ENCODE measurements at regions not wholly inside any gene's neighbourhood (a gene's known extent, or its start where the extent isn't known, plus 50 kb on each side); places are given as distances from the start of the nearest gene placed in this dataset.

- no peak for DNase-seq (ENCODE audit: insufficient read length, low spot score)
- no peak for FAIRE-seq
- no peak for TF ChIP-seq POLR2A (IDR thresholded peaks at IDR 0.05; ENCODE audit: low read depth, low read length)
Measured at GRCh38 chr6:130749402-130749801, 77.8 kb upstream of the SMLR1 start.

- FAIRE-seq (no peak), DNase-seq (ENCODE audit: insufficient read length, low spot score) (no peak)
- no peak for TF ChIP-seq POLR2A (IDR thresholded peaks at IDR 0.05; ENCODE audit: low read depth, low read length)
Measured at GRCh38 chr6:130752267-130752666, 74.9 kb upstream of the SMLR1 start.

GRCh38 chr6:130754786-130755367, 72.3 kb upstream of the SMLR1 start:
- no peak for FAIRE-seq
- TF ChIP-seq POLR2A (IDR thresholded peaks at IDR 0.05; ENCODE audit: low read depth, low read length): no peak
- no peak for DNase-seq (ENCODE audit: insufficient read length, low spot score)

GRCh38 chr6:130755368-130756034, 71.7 kb upstream of the SMLR1 start:
- no peak for TF ChIP-seq POLR2A (IDR thresholded peaks at IDR 0.05; ENCODE audit: low read depth, low read length)
- FAIRE-seq (no peak), DNase-seq (ENCODE audit: insufficient read length, low spot score) (no peak)

- FAIRE-seq (no peak), DNase-seq (ENCODE audit: insufficient read length, low spot score) (no peak)
- TF ChIP-seq POLR2A (IDR thresholded peaks at IDR 0.05; ENCODE audit: low read depth, low read length): no peak
Measured at GRCh38 chr6:130756824-130757223, 70.4 kb upstream of the SMLR1 start.

GRCh38 chr6:130758813-130759212, 68.4 kb upstream of the SMLR1 start:
- no peak for DNase-seq (ENCODE audit: insufficient read length, low spot score)
- TF ChIP-seq POLR2A (IDR thresholded peaks at IDR 0.05; ENCODE audit: low read depth, low read length): no peak
- FAIRE-seq: no peak

- DNase-seq (ENCODE audit: insufficient read length, low spot score) (no peak), FAIRE-seq (no peak)
- no peak for TF ChIP-seq POLR2A (IDR thresholded peaks at IDR 0.05; ENCODE audit: low read depth, low read length)
Measured at GRCh38 chr6:130760006-130760405, 67.2 kb upstream of the SMLR1 start.

- FAIRE-seq: no peak
- no peak for TF ChIP-seq POLR2A (IDR thresholded peaks at IDR 0.05; ENCODE audit: low read depth, low read length)
- no peak for DNase-seq (ENCODE audit: insufficient read length, low spot score)
Measured at GRCh38 chr6:130761286-130761685, 65.9 kb upstream of the SMLR1 start.

- FAIRE-seq (no peak), DNase-seq (ENCODE audit: insufficient read length, low spot score) (no peak)
- TF ChIP-seq POLR2A (IDR thresholded peaks at IDR 0.05; ENCODE audit: low read depth, low read length): no peak
Measured at GRCh38 chr6:130765181-130765727, 62.0 kb upstream of the SMLR1 start.

GRCh38 chr6:130766239-130767144, 60.7 kb upstream of the SMLR1 start:
- FAIRE-seq (no peak), DNase-seq (ENCODE audit: insufficient read length, low spot score) (no peak)
- no peak for TF ChIP-seq POLR2A (IDR thresholded peaks at IDR 0.05; ENCODE audit: low read depth, low read length)

- FAIRE-seq (no peak), DNase-seq (ENCODE audit: insufficient read length, low spot score) (no peak)
- no peak for TF ChIP-seq POLR2A (IDR thresholded peaks at IDR 0.05; ENCODE audit: low read depth, low read length)
Measured at GRCh38 chr6:130769861-130770260, 57.3 kb upstream of the SMLR1 start.

GRCh38 chr6:130771741-130772140, 55.5 kb upstream of the SMLR1 start:
- no peak for TF ChIP-seq POLR2A (IDR thresholded peaks at IDR 0.05; ENCODE audit: low read depth, low read length)
- FAIRE-seq: no peak
- no peak for DNase-seq (ENCODE audit: insufficient read length, low spot score)

- no peak for TF ChIP-seq POLR2A (IDR thresholded peaks at IDR 0.05; ENCODE audit: low read depth, low read length)
- FAIRE-seq (no peak), DNase-seq (ENCODE audit: insufficient read length, low spot score) (no peak)
Measured at GRCh38 chr6:130773860-130774259, 53.3 kb upstream of the SMLR1 start.

GRCh38 chr6:130775411-130776012, 51.7 kb upstream of the SMLR1 start:
- DNase-seq (ENCODE audit: insufficient read length, low spot score): no peak
- no peak for TF ChIP-seq POLR2A (IDR thresholded peaks at IDR 0.05; ENCODE audit: low read depth, low read length)
- FAIRE-seq: no peak

All from H54 (cell line).